ENCODE measurements at regions not wholly inside any gene's neighbourhood (a gene's known extent, or its start where the extent isn't known, plus 50 kb on each side); places are given as distances from the start of the nearest gene placed in this dataset.

GRCh38 chr16:87246269-87247065 is 70.7 kb downstream of the C16orf95 start:
- no peak for DNase-seq

DNA sequence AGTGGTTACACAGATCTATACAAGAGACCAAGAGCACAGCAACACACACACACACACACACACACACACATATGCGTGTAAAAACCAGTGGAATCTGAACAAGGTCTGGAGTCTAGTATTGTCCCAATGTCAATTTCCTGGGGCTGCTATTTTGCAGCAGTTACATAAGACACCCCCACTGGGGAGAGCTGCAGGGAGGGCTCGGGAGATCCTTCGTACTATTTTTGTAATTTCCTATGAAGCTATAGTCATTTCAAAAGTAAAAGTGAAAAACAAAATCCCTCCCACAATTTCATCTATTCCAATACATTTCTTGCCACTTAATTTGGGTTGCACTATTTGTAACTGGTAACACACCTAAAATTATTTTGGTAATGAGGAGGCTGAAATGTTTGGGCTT is 68.5 kb downstream of the C16orf95 start:
- no peak for DNase-seq

DNA sequence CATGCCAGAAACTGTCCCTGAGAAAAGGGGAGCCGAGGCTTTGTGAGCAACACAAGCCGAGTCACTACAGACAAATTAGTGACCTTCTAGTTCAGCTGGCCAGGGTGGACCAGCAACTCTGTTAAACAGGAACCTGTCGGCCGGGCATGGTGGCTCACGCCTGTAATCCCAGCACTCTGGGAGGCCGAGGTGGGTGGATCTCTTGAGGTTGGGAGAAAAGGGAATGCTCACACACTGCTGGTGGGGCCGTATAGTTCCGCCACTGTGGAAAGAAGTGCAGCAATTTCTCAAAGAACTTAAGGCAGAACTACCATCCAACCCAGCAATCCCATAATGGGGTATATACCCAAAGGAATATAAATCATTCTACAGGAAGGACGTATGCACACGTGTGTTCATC is 67.8 kb downstream of the C16orf95 start:
- DNase-seq, result no peak

DNA sequence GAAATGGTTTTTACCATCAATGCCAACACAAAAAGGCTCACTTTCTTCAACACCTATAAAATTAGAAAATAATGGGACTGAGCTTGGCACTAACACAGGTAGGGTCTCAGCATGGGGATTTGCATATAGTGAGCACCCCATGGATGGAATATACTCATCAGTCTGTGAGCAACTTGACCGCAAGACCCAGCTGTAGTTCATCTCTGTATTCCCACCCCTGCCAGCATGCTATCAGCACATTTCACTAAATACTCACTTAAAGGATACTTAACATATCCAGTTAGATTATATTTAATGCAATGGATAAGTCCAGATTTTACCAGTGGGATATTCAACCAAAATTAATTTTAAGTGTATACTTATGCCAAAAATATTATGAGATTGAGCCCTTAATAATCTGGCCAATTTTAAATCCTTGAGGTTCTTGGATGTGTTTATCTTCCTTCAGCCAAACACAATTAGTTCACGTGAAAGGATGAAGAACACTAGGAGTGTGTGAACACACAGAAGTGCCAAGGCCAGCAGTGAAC is 66.7 kb downstream of the C16orf95 start:
- DNase-seq, result no peak

- no peak for DNase-seq
Observed at GRCh38 chr16:87252269-87252970, 64.8 kb downstream of the C16orf95 start.

Measured in COR-L47 (cell line).